Endothelial cell of umbilical vein (primary cell): ENCODE measurements at regions not wholly inside any gene's neighbourhood (a gene's known extent, or its start where the extent isn't known, plus 50 kb on each side); places are given as distances from the start of the nearest gene placed in this dataset.

Source experiments
- BruUV-seq: library from RNA; stranded (reverse); fragments of 400-500 nt; replicated peaks from 2 replicates; lab custom pipeline; 2021; lab: Mats Ljungman, UMichigan
- CTCF ChIA-PET: fragments of 300-600, 350-600 bp; sonication (Branson Sonifier 250); formaldehyde crosslinking; loops from one replicate; lab custom pipeline; 2021; ENCODE audit warnings: antibody characterized with exemption, inconsistent platforms; lab: Charles Lee
- POLR2A ChIA-PET: fragments of 300-600, 350-600 bp; sonication (Branson Sonifier 250); formaldehyde crosslinking; loops from one replicate; lab custom pipeline; 2021; ENCODE audit warnings: antibody characterized with exemption, inconsistent platforms; lab: Charles Lee
- DNase-seq: peaks from one replicate; pipeline ENCODE4 v3.0.0-alpha.2; 2011; ENCODE audit warnings: low read depth, low spot score
- FAIRE-seq: peaks from 2 replicates; lab custom pipeline; 2011; peaks lifted over from hg19 to GRCh38; lab: Jason Lieb, UNC
- H2AFZ ChIP-seq: 2 replicates; pipeline ENCODE4 v1.6.0; 2012; ENCODE audit warnings: low read depth, low read length, control low read depth, inconsistent platforms
- H3K27ac ChIP-seq: 2 replicates; pipeline ENCODE4 v1.5.1; 2011; ENCODE audit warnings: low read depth, mild to moderate bottlenecking, control low read depth, low read length, moderate library complexity; ENCODE audit not compliant: insufficient read depth
- H3K27me3 ChIP-seq, 2 experiments: 2 replicates each; pipeline versions ENCODE4 v1.6.0 to v1.6.1; 2011; ENCODE audit warnings: low read length in 2 of 2, mixed read lengths in 1 of 2; ENCODE audit not compliant: control insufficient read depth in 2 of 2, insufficient read depth in 2 of 2
- H3K36me3 ChIP-seq, 2 experiments: 2 replicates in 1 of 2; 3 replicates in 1 of 2; pipeline ENCODE4 v1.5.1; 2011; ENCODE audit warnings: low read length in 2 of 2, mild to moderate bottlenecking in 1 of 2, moderate library complexity in 1 of 2; ENCODE audit not compliant: control insufficient read depth in 2 of 2, insufficient read depth in 2 of 2; ENCODE audit errors: extremely low read depth in 1 of 2
- H3K4me1 ChIP-seq: 3 replicates; pipeline ENCODE4 v1.5.1; 2011; ENCODE audit warnings: mild to moderate bottlenecking, low read length; ENCODE audit not compliant: control insufficient read depth, insufficient read depth; ENCODE audit errors: extremely low read depth
- H3K4me2 ChIP-seq: 2 replicates; pipeline ENCODE4 v1.6.1; 2011; ENCODE audit warnings: low read length, control low read depth, mixed read lengths; ENCODE audit not compliant: insufficient read depth
- H3K4me3 ChIP-seq, 3 experiments: fragments of 200-600 bp in 1 of 3; sonication (generic), shearing (Covaris generic) in 1 of 3; replicated peaks in 1 of 3; 2 replicates each; pipeline ENCODE4 v1.5.1; 2011 to 2016; ENCODE audit warnings: control low read depth in 3 of 3, low read length in 3 of 3, mild to moderate bottlenecking in 2 of 3, inconsistent platforms in 1 of 3, low read depth in 1 of 3, moderate library complexity in 1 of 3; ENCODE audit not compliant: insufficient read depth in 1 of 3
- H3K79me2 ChIP-seq: 2 replicates; pipeline ENCODE4 v1.6.0; 2012; ENCODE audit warnings: low read length, inconsistent platforms; ENCODE audit not compliant: control insufficient read depth, insufficient read depth
- H3K9ac ChIP-seq: replicated peaks from 2 replicates; pipeline ENCODE3; 2011; ENCODE audit warnings: low read length, control low read depth; ENCODE audit not compliant: insufficient read depth; ENCODE audit errors: extremely low read depth
- H3K9me1 ChIP-seq: replicated peaks from 3 replicates; pipeline ENCODE4 v1.6.0; 2011; ENCODE audit warnings: mild to moderate bottlenecking, low read length; ENCODE audit not compliant: control insufficient read depth, insufficient read depth; ENCODE audit errors: extremely low read depth
- H3K9me3 ChIP-seq: replicated peaks from 2 replicates; pipeline ENCODE4 v1.5.1; 2012; ENCODE audit warnings: low read length, inconsistent platforms; ENCODE audit not compliant: control insufficient read depth, insufficient read depth
- H4K20me1 ChIP-seq: replicated peaks from 2 replicates; pipeline ENCODE3; 2011; ENCODE audit warnings: mild to moderate bottlenecking, low read length; ENCODE audit not compliant: control insufficient read depth, insufficient read depth; ENCODE audit errors: extremely low read depth
- CTCF ChIP-seq, 2 donors: IDR thresholded peaks; 1 replicate in 1 of 2; 2 replicates in 1 of 2; pipeline ENCODE4 v1.5.1; 2011; ENCODE audit warnings: low read length in 2 of 2, mild to moderate bottlenecking in 2 of 2, moderate library complexity in 2 of 2, control low read depth in 1 of 2, inconsistent platforms in 1 of 2, low read depth in 1 of 2; ENCODE audit not compliant: insufficient read depth in 1 of 2; ENCODE audit errors: extremely low read depth in 1 of 2
- EZH2 ChIP-seq: IDR thresholded peaks from 2 replicates; pipeline ENCODE4 v1.6.1; 2012; ENCODE audit warnings: borderline replicate concordance, low read depth, mild to moderate bottlenecking, moderate library complexity, low read length, inconsistent platforms; ENCODE audit not compliant: severe bottlenecking
- FOS ChIP-seq: IDR thresholded peaks from 2 replicates; pipeline ENCODE4 v1.6.1; 2011; ENCODE audit warnings: mild to moderate bottlenecking, low read length, moderate library complexity, borderline replicate concordance; ENCODE audit not compliant: insufficient read depth
- GATA2 ChIP-seq: IDR thresholded peaks from 2 replicates; pipeline ENCODE4 v1.7.0; 2011; ENCODE audit warnings: low read depth, mild to moderate bottlenecking, moderate library complexity, mixed read lengths, low read length; ENCODE audit not compliant: insufficient read length, insufficient read depth
- JUN ChIP-seq: IDR thresholded peaks from 2 replicates; pipeline ENCODE4 v1.6.1; 2011; ENCODE audit warnings: borderline replicate concordance, low read depth; ENCODE audit not compliant: insufficient read length, insufficient read depth
- MAX ChIP-seq: IDR thresholded peaks from 2 replicates; pipeline ENCODE4 v1.6.1; 2011; ENCODE audit not compliant: insufficient read depth, insufficient read length
- MYC ChIP-seq: IDR thresholded peaks from one replicate; pipeline ENCODE4 v1.6.1; 2011; ENCODE audit warnings: mild to moderate bottlenecking, low read depth, low read length
- POLR2A ChIP-seq: IDR thresholded peaks from 2 replicates; pipeline ENCODE4 v1.6.1; 2012; ENCODE audit warnings: low read depth, mild to moderate bottlenecking, control low read depth, low read length
- POLR2AphosphoS5 ChIP-seq: IDR thresholded peaks from 2 replicates; pipeline ENCODE4 v1.6.1; 2012; ENCODE audit warnings: low read depth, mild to moderate bottlenecking, control low read depth, low read length, moderate library complexity; ENCODE audit not compliant: insufficient read depth
- dilution Hi-C: fragments of 300-500 bp; cut with MboI; formaldehyde crosslinking; loops from one replicate; pipeline ENCODE4 v1.15.0; 2019; ENCODE audit warnings: low sequenced_read_pairs; ENCODE audit not compliant: extremely low pct_ligation_motif_present
- intact Hi-C: fragments of 100-400 bp; cut with micrococcal nuclease; formaldehyde crosslinking; loops from one replicate; pipeline ENCODE4 v1.10.0; 2022

- POLR2A ChIA-PET = no interaction called here
- no peak overlapping the region for H3K4me3 ChIP-seq
- H3K4me1 ChIP-seq = no peaks in the 10 kb centered on the region
- intact Hi-C loops = no loop called here
- BruUV-seq = no TSS peak
- no peaks in the 10 kb centered on the region for H3K36me3 ChIP-seq
- no peaks in the 10 kb centered on the region for H3K9me3 ChIP-seq
- no peaks in the 10 kb centered on the region for H3K79me2 ChIP-seq
- no peaks in the 10 kb centered on the region for H4K20me1 ChIP-seq
- FAIRE-seq (no peak), DNase-seq (no peak)
- no peak overlapping the region for H2AFZ ChIP-seq
- H3K27me3 ChIP-seq = no peaks in the 10 kb centered on the region
- no peak overlapping the region for H3K4me2 ChIP-seq
- no peaks in the 10 kb centered on the region for H3K9me1 ChIP-seq
- CTCF ChIA-PET = interaction anchor here (0.5 kb wide), 1 partner anchor 41 kb away, joined by 3 read pairs; no protein-coding TSS in a partner anchor
- TF ChIP-seq EZH2 (no peak), CTCF (IDR thresholded peaks at IDR 0.05; ENCODE audit: extremely low read depth in 1 of 2, insufficient read depth in 1 of 2, low read depth in 1 of 2, low read length in 2 of 2) (no peak), FOS (no peak), MAX (no peak), JUN (no peak), POLR2AphosphoS5 (no peak), GATA2 (no peak), POLR2A (no peak), MYC (no peak)
- H3K27ac ChIP-seq = no peak overlapping the region
- dilution Hi-C loops = no loop called here
- no peak overlapping the region for H3K9ac ChIP-seq
Measured at GRCh38 chr3:86418861-86419260, 572.1 kb downstream of the VGLL3 start.
